GM12878 (cell line): ENCODE measurements at regions not wholly inside any gene's neighbourhood (a gene's known extent, or its start where the extent isn't known, plus 50 kb on each side); places are given as distances from the start of the nearest gene placed in this dataset.

Experiments
- ATAC-seq: fragments of 200-7000 bp; cut with Tn5 transposase; 3 replicates; pipeline ENCODE4 v1.9.1; 2020; ENCODE audit warnings: mild to moderate bottlenecking, moderate library complexity
- BruUV-seq: library from RNA; stranded (reverse); fragments of 400-500 nt; replicated peaks from 2 replicates; lab custom pipeline; 2021; lab: Mats Ljungman, UMichigan
- CTCF ChIA-PET: fragments of 300-600 bp; sonication (Branson Sonifier 250); formaldehyde crosslinking; extraction: SDS; loops from one replicate; lab custom pipeline; 2021; ENCODE audit warnings: inconsistent platforms; lab: Yijun Ruan, JAX
- POLR2A ChIA-PET: fragments of 350-600 bp; formaldehyde crosslinking; extraction: SDS; loops from one replicate; lab custom pipeline; 2021; ENCODE audit warnings: inconsistent platforms; lab: Charles Lee
- RAD21 ChIA-PET: fragments of 300-600 bp; sonication (Branson Sonifier 250); formaldehyde crosslinking; loops from one replicate; lab custom pipeline; 2023; ENCODE audit warnings: antibody characterized with exemption; ENCODE audit not compliant: unreplicated experiment; lab: Charles Lee
- SMC1A ChIA-PET: fragments of 300-600 bp; sonication (Branson Sonifier 250); formaldehyde crosslinking; loops from one replicate; lab custom pipeline; 2023; ENCODE audit not compliant: unreplicated experiment, uncharacterized antibody; lab: Charles Lee
- DNase-seq: peaks from one replicate; pipeline ENCODE4 v3.0.0-alpha.2; 2011; ENCODE audit warnings: low read depth, low spot score
- FAIRE-seq: peaks from 3 replicates; lab custom pipeline; 2011; peaks lifted over from hg19 to GRCh38; lab: Jason Lieb, UNC
- H2AFZ ChIP-seq: 2 replicates; pipeline ENCODE4 v1.6.0; 2011; ENCODE audit warnings: low read depth, low read length, control low read depth; ENCODE audit not compliant: control insufficient read depth
- H3K27ac ChIP-seq: 2 replicates; pipeline ENCODE4 v1.5.1; 2011; ENCODE audit warnings: control low read depth; ENCODE audit not compliant: control insufficient read depth, insufficient read depth
- H3K27me3 ChIP-seq, 2 experiments: replicated peaks in 1 of 2; 2 replicates each; pipeline versions ENCODE4 v1.6.0 to v1.6.1; 2011; ENCODE audit warnings: low read length in 1 of 2; ENCODE audit not compliant: control insufficient read depth in 2 of 2, insufficient read depth in 2 of 2
- H3K36me3 ChIP-seq, 2 experiments: 2 replicates each; pipeline ENCODE4 v1.5.1; 2011; ENCODE audit warnings: low read length in 1 of 2; ENCODE audit not compliant: control insufficient read depth in 2 of 2, insufficient read depth in 2 of 2
- H3K4me1 ChIP-seq: 2 replicates; pipeline ENCODE4 v1.6.1; 2011; ENCODE audit warnings: mild to moderate bottlenecking, low read length, moderate library complexity, mixed read lengths; ENCODE audit not compliant: control insufficient read depth, insufficient read depth
- H3K4me2 ChIP-seq: 2 replicates; pipeline ENCODE4 v1.6.0; 2011; ENCODE audit warnings: control low read depth; ENCODE audit not compliant: control insufficient read depth, insufficient read depth
- H3K4me3 ChIP-seq: fragments of 200-600 bp; sonication (generic); 2 replicates; pipeline ENCODE4 v1.5.1; 2016
- H3K79me2 ChIP-seq: 2 replicates; pipeline ENCODE4 v1.6.0; 2011; ENCODE audit warnings: low read length; ENCODE audit not compliant: control insufficient read depth, insufficient read depth
- H3K9ac ChIP-seq: 2 replicates; pipeline ENCODE4 v1.8.0; 2011; ENCODE audit warnings: low read length, control low read depth, mixed read lengths; ENCODE audit not compliant: control insufficient read depth, insufficient read depth
- H3K9me3 ChIP-seq: replicated peaks from 3 replicates; pipeline ENCODE4 v1.5.1; 2011; ENCODE audit warnings: mild to moderate bottlenecking, low read length; ENCODE audit not compliant: control insufficient read depth, insufficient read depth
- H4K20me1 ChIP-seq: 2 replicates; pipeline ENCODE4 v1.6.0; 2011; ENCODE audit not compliant: control insufficient read depth, insufficient read depth
- CBFB ChIP-seq: IDR thresholded peaks from 2 replicates; pipeline ENCODE4 v1.6.1; 2016; ENCODE audit warnings: antibody characterized with exemption, low read depth
- ESRRA ChIP-seq: IDR thresholded peaks from 2 replicates; pipeline ENCODE4 v1.6.1; 2012; ENCODE audit warnings: mild to moderate bottlenecking, low read length, improper control_type of control experiment
- EZH2 ChIP-seq: IDR thresholded peaks from 2 replicates; pipeline ENCODE4 v1.6.1; 2012; ENCODE audit warnings: low read depth, mild to moderate bottlenecking, control low read depth, inconsistent platforms, low read length, borderline replicate concordance; ENCODE audit not compliant: control insufficient read depth
- IKZF1 ChIP-seq: fragments of 450-650 bp; conservative IDR thresholded peaks from 2 replicates; pipeline ENCODE4 v1.6.1; 2017; ENCODE audit warnings: antibody characterized with exemption, mild to moderate bottlenecking
- JUNB ChIP-seq: IDR thresholded peaks from 2 replicates; pipeline ENCODE4 v1.6.1; 2016; ENCODE audit warnings: antibody characterized with exemption, mild to moderate bottlenecking
- MYB ChIP-seq: fragments of 150-350 bp; IDR thresholded peaks from 2 replicates; pipeline ENCODE4 v1.6.1; 2014; ENCODE audit warnings: mild to moderate bottlenecking, low read depth, low read length, borderline replicate concordance
- SIX5 ChIP-seq: IDR thresholded peaks from 2 replicates; pipeline ENCODE4 v1.6.1; 2011; ENCODE audit warnings: mild to moderate bottlenecking, low read depth, low read length, moderate library complexity; ENCODE audit not compliant: severe bottlenecking
- TAF1 ChIP-seq: IDR thresholded peaks from 2 replicates; pipeline ENCODE4 v1.6.1; 2011; ENCODE audit warnings: mild to moderate bottlenecking, low read depth, low read length, borderline replicate concordance
- WRNIP1 ChIP-seq: IDR thresholded peaks from 2 replicates; pipeline ENCODE4 v1.6.1; 2011; ENCODE audit warnings: low read depth, low read length, improper control_type of control experiment, borderline replicate concordance
- ZNF622 ChIP-seq: fragments of 450-650 bp; IDR thresholded peaks from 2 replicates; pipeline ENCODE4 v1.6.1; 2017; ENCODE audit warnings: mild to moderate bottlenecking, inconsistent platforms
- WGBS: methylation state at CpG from one replicate; pipeline ENCODE4 v1.1.6; 2016; ENCODE audit warnings: low lambda C conversion rate; ENCODE audit not compliant: insufficient replicate concordance, insufficient coverage; ENCODE audit errors: missing lambda C conversion rate; 5-methylcytosine and 5-hydroxymethylcytosine counted together
- in situ Hi-C: fragments of 300-500 bp; cut with MboI; formaldehyde crosslinking; loops from 9 replicates; pipeline ENCODE4 v1.14.3; 2018; ENCODE audit warnings: mixed read lengths
- intact Hi-C: fragments of 100-400 bp; cut with micrococcal nuclease; formaldehyde crosslinking; loops from one replicate; pipeline ENCODE4 v1.14.2; 2022; ENCODE audit not compliant: unreplicated experiment
- TF ChIP-seq, protein P1 (sequence below): IDR thresholded peaks from 2 replicates; pipeline ENCODE4 v1.6.1; 2012; ENCODE audit warnings: low read depth, low read length, improper control_type of control experiment
- TF ChIP-seq, protein P2 (sequence below): fragments of 150-350 bp; IDR thresholded peaks from 2 replicates; pipeline ENCODE4 v1.6.1; 2014; ENCODE audit warnings: mild to moderate bottlenecking, low read depth, low read length
- TF ChIP-seq, protein P3 (sequence below): fragments of 450-650 bp; IDR thresholded peaks from 2 replicates; pipeline ENCODE4 v1.6.1; 2017; ENCODE audit warnings: mild to moderate bottlenecking
- TF ChIP-seq, protein P4 (sequence below): fragments of 450-650 bp; IDR thresholded peaks from 2 replicates; pipeline ENCODE4 v1.6.1; 2014; ENCODE audit warnings: mild to moderate bottlenecking
- TF ChIP-seq, protein P5 (sequence below): IDR thresholded peaks from 2 replicates; pipeline ENCODE4 v1.6.1; 2012; ENCODE audit warnings: low read length, inconsistent platforms
- TF ChIP-seq, protein P6 (sequence below): fragments of 450-650 bp; IDR thresholded peaks from 2 replicates; pipeline ENCODE4 v1.6.1; 2017; ENCODE audit warnings: mild to moderate bottlenecking, moderate library complexity

DNA sequence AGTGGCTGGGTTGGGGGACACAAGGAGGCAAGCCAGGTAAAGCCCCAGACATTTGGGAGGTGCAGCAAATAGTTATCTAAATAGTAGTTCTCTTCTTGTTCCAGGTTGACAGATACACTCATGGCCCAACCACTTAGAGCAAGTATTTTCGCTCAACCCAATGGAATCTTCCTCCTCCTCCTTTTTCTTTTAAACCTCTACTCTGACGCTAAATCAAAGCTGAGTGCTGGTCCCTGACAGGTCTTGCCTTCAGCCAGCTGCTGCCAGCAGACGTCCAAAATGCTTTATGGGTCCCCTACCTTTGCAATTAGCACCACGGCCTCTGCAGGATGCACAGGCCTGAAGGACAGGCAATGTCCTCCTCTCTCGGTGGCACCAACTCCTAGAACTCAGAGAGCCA is 558.5 kb downstream of the MIAT start:
- WGBS, result 1% methylated on average over 5 of the region's 5 CpGs
- Histone ChIP-seq H3K9me3 (no peaks in the 10 kb centered on the region; the same call in 2 of the 3 replicates), H3K4me1 (no peaks in the 10 kb centered on the region), H3K36me3 (no peaks in the 10 kb centered on the region), H3K27ac (no peak overlapping the region), H3K79me2 (no peaks in the 10 kb centered on the region), H3K27me3 (no peaks in the 10 kb centered on the region), H3K4me2 (no peak overlapping the region), H2AFZ (no peak overlapping the region), H4K20me1 (no peaks in the 10 kb centered on the region), H3K4me3 (no peak overlapping the region), H3K9ac (no peak overlapping the region)
- RAD21 ChIA-PET, result no interaction called here
- ATAC-seq (no peak), FAIRE-seq (no peak), DNase-seq (no peak)
- no TSS peak for BruUV-seq
- POLR2A ChIA-PET, result no interaction called here
- CTCF ChIA-PET, result no interaction called here
- intact Hi-C loops, result no loop called here
- in situ Hi-C loops, result no loop called here
- SMC1A ChIA-PET, result no interaction called here
- TF ChIP-seq, protein P1, sequence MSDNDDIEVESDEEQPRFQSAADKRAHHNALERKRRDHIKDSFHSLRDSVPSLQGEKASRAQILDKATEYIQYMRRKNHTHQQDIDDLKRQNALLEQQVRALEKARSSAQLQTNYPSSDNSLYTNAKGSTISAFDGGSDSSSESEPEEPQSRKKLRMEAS, result no peak
- TF ChIP-seq, protein P2, sequence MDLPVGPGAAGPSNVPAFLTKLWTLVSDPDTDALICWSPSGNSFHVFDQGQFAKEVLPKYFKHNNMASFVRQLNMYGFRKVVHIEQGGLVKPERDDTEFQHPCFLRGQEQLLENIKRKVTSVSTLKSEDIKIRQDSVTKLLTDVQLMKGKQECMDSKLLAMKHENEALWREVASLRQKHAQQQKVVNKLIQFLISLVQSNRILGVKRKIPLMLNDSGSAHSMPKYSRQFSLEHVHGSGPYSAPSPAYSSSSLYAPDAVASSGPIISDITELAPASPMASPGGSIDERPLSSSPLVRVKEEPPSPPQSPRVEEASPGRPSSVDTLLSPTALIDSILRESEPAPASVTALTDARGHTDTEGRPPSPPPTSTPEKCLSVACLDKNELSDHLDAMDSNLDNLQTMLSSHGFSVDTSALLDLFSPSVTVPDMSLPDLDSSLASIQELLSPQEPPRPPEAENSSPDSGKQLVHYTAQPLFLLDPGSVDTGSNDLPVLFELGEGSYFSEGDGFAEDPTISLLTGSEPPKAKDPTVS, result no peak
- TF ChIP-seq JUNB (no peak), TAF1 (no peak), WRNIP1 (no peak), IKZF1 (no peak), ZNF622 (no peak), MYB (no peak), EZH2 (no peak), ESRRA (no peak), CBFB (no peak), SIX5 (no peak)
- TF ChIP-seq, protein P3, sequence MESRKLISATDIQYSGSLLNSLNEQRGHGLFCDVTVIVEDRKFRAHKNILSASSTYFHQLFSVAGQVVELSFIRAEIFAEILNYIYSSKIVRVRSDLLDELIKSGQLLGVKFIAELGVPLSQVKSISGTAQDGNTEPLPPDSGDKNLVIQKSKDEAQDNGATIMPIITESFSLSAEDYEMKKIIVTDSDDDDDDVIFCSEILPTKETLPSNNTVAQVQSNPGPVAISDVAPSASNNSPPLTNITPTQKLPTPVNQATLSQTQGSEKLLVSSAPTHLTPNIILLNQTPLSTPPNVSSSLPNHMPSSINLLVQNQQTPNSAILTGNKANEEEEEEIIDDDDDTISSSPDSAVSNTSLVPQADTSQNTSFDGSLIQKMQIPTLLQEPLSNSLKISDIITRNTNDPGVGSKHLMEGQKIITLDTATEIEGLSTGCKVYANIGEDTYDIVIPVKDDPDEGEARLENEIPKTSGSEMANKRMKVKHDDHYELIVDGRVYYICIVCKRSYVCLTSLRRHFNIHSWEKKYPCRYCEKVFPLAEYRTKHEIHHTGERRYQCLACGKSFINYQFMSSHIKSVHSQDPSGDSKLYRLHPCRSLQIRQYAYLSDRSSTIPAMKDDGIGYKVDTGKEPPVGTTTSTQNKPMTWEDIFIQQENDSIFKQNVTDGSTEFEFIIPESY, result no peak
- TF ChIP-seq, protein P4, sequence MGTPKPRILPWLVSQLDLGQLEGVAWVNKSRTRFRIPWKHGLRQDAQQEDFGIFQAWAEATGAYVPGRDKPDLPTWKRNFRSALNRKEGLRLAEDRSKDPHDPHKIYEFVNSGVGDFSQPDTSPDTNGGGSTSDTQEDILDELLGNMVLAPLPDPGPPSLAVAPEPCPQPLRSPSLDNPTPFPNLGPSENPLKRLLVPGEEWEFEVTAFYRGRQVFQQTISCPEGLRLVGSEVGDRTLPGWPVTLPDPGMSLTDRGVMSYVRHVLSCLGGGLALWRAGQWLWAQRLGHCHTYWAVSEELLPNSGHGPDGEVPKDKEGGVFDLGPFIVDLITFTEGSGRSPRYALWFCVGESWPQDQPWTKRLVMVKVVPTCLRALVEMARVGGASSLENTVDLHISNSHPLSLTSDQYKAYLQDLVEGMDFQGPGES, result no peak
- TF ChIP-seq, protein P5, sequence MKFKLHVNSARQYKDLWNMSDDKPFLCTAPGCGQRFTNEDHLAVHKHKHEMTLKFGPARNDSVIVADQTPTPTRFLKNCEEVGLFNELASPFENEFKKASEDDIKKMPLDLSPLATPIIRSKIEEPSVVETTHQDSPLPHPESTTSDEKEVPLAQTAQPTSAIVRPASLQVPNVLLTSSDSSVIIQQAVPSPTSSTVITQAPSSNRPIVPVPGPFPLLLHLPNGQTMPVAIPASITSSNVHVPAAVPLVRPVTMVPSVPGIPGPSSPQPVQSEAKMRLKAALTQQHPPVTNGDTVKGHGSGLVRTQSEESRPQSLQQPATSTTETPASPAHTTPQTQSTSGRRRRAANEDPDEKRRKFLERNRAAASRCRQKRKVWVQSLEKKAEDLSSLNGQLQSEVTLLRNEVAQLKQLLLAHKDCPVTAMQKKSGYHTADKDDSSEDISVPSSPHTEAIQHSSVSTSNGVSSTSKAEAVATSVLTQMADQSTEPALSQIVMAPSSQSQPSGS, result no peak
- TF ChIP-seq, protein P6, sequence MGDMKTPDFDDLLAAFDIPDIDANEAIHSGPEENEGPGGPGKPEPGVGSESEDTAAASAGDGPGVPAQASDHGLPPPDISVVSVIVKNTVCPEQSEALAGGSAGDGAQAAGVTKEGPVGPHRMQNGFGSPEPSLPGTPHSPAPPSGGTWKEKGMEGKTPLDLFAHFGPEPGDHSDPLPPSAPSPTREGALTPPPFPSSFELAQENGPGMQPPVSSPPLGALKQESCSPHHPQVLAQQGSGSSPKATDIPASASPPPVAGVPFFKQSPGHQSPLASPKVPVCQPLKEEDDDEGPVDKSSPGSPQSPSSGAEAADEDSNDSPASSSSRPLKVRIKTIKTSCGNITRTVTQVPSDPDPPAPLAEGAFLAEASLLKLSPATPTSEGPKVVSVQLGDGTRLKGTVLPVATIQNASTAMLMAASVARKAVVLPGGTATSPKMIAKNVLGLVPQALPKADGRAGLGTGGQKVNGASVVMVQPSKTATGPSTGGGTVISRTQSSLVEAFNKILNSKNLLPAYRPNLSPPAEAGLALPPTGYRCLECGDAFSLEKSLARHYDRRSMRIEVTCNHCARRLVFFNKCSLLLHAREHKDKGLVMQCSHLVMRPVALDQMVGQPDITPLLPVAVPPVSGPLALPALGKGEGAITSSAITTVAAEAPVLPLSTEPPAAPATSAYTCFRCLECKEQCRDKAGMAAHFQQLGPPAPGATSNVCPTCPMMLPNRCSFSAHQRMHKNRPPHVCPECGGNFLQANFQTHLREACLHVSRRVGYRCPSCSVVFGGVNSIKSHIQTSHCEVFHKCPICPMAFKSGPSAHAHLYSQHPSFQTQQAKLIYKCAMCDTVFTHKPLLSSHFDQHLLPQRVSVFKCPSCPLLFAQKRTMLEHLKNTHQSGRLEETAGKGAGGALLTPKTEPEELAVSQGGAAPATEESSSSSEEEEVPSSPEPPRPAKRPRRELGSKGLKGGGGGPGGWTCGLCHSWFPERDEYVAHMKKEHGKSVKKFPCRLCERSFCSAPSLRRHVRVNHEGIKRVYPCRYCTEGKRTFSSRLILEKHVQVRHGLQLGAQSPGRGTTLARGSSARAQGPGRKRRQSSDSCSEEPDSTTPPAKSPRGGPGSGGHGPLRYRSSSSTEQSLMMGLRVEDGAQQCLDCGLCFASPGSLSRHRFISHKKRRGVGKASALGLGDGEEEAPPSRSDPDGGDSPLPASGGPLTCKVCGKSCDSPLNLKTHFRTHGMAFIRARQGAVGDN, result no peak
